ENCODE measurements at regions not wholly inside any gene's neighbourhood (a gene's known extent, or its start where the extent isn't known, plus 50 kb on each side); places are given as distances from the start of the nearest gene placed in this dataset.

DNA sequence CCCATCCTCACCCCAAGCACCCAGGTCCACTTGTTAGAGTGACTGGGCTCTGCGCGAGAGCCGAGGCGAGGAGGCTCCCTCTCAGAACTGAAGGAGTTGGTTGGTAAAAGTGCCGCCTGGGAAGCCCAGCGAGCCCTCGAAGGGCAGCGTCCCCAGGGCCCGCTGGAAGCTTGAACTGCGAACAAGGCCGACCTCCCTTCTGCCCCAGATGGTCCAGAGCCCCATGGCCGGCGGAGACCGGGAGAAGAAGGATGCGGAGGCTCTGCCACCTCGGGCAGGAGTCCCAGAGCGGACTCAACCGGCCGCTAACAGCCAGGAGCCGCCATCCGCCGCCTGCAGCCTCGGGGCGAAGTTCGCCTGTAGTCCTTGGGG, 116.3 kb upstream of the TEX13C start:
- no peak overlapping the region for H3K9ac ChIP-seq (ENCODE audit: low read depth in 1 of 2, low read length in 2 of 2)
- no peaks in the 10 kb centered on the region for H3K27me3 ChIP-seq (ENCODE audit: control insufficient read depth in 4 of 4, insufficient read depth in 4 of 4, low read length in 3 of 4)
- no peak for DNase-seq (ENCODE audit: low spot score)
- TF ChIP-seq RAD21 (IDR thresholded peaks at IDR 0.05) = no peak
- TF ChIP-seq GABPA (IDR thresholded peaks at IDR 0.05 in 1 of 2, conservative IDR thresholded peaks at IDR 0.05 in 1 of 2) = no peak
- TF ChIP-seq EGR1 (IDR thresholded peaks at IDR 0.05; ENCODE audit: low read depth in 2 of 2) = no peak
- TF ChIP-seq, protein P1, sequence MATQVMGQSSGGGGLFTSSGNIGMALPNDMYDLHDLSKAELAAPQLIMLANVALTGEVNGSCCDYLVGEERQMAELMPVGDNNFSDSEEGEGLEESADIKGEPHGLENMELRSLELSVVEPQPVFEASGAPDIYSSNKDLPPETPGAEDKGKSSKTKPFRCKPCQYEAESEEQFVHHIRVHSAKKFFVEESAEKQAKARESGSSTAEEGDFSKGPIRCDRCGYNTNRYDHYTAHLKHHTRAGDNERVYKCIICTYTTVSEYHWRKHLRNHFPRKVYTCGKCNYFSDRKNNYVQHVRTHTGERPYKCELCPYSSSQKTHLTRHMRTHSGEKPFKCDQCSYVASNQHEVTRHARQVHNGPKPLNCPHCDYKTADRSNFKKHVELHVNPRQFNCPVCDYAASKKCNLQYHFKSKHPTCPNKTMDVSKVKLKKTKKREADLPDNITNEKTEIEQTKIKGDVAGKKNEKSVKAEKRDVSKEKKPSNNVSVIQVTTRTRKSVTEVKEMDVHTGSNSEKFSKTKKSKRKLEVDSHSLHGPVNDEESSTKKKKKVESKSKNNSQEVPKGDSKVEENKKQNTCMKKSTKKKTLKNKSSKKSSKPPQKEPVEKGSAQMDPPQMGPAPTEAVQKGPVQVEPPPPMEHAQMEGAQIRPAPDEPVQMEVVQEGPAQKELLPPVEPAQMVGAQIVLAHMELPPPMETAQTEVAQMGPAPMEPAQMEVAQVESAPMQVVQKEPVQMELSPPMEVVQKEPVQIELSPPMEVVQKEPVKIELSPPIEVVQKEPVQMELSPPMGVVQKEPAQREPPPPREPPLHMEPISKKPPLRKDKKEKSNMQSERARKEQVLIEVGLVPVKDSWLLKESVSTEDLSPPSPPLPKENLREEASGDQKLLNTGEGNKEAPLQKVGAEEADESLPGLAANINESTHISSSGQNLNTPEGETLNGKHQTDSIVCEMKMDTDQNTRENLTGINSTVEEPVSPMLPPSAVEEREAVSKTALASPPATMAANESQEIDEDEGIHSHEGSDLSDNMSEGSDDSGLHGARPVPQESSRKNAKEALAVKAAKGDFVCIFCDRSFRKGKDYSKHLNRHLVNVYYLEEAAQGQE (IDR thresholded peaks at IDR 0.05) = no peak
- no peak for TF ChIP-seq FOXA1 (IDR thresholded peaks at IDR 0.05)
- TF ChIP-seq, protein P2, sequence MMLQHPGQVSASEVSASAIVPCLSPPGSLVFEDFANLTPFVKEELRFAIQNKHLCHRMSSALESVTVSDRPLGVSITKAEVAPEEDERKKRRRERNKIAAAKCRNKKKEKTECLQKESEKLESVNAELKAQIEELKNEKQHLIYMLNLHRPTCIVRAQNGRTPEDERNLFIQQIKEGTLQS (IDR thresholded peaks at IDR 0.05) = no peak
- no peak for TF ChIP-seq SP1 (IDR thresholded peaks at IDR 0.05)
- TF ChIP-seq FOXA2 (IDR thresholded peaks at IDR 0.05) = no peak
- no peaks in the 10 kb centered on the region for H3K9me3 ChIP-seq (ENCODE audit: control insufficient read depth in 4 of 4, low read length in 3 of 4)
- no peaks in the 10 kb centered on the region for H3K36me3 ChIP-seq (ENCODE audit: control insufficient read depth in 4 of 4, insufficient read depth in 3 of 4, low read depth in 1 of 4, low read length in 3 of 4)
- 2% methylated on average over 25 of the region's 25 CpGs for WGBS
- peaks cover 3 to 22% (median 12%) of the 10 kb centered on the region in 4 donors for H3K4me1 ChIP-seq (ENCODE audit: control insufficient read depth in 4 of 4, insufficient read depth in 4 of 4, low read length in 3 of 4)
- peak overlapping the region in 1 of 3 donors; percentile 59 for H3K4me3 ChIP-seq (ENCODE audit: low read depth in 1 of 3, low read length in 3 of 3)
- no peak overlapping the region for H3K27ac ChIP-seq (ENCODE audit: low read depth in 1 of 2, low read length in 2 of 2)

DNA sequence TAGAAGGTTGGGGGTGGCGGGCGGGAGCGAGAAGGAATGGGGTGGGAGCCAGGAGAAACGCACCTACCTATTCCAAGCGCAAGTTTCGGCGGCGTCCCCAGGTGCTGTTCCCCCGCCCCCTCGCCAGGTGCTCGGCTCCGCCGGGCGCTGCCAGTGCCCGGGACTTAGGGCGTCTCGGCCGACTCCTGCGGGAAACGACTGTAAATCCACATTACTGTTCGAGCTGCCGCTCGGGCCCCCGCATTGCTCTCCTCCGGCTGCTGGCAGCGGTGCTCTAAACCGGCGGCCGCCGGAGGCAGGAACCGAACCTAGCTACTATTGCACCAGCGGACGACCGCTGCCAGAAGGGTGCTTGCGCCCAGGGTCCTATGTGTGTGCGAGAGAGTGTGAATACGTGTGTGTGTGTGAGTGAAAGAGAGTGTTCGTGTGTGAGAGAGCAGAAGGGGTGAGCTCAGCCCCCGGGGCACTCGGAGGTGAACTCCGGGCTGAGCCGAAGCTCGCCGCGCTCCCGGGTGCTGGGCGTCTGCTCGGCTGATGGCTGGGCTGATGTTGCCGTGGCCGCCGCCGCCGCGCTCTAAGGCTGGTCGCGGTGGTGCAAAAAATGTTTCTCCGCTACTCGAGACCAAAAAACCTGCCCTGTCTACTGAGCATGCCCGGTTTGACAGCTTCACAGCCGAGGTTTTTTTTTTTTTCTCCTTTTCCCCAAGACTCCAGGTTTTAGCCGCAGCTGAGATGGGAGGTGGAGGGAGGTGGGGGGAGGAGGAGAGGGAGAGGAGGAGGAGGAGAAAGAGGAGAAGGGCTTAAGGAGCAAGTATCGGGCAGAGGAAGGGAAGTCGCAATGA, 115.7 kb upstream of the TEX13C start:
- WGBS = 1% methylated on average over 63 of the region's 63 CpGs
- H3K9ac ChIP-seq (ENCODE audit: low read depth in 1 of 2, low read length in 2 of 2) = no peak overlapping the region
- TF ChIP-seq FOXA1 (IDR thresholded peaks at IDR 0.05) (no peak), HNF4A (conservative IDR thresholded peaks at IDR 0.05) (no peak), YY1 (IDR thresholded peaks at IDR 0.05) (no peak), JUND (IDR thresholded peaks at IDR 0.05) (no peak), SP1 (IDR thresholded peaks at IDR 0.05) (no peak), GABPA (IDR thresholded peaks at IDR 0.05 in 1 of 2, conservative IDR thresholded peaks at IDR 0.05 in 1 of 2) (no peak), RXRA (IDR thresholded peaks at IDR 0.05) (no peak), EGR1 (IDR thresholded peaks at IDR 0.05; ENCODE audit: low read depth in 2 of 2) (no peak), HNF4G (IDR thresholded peaks at IDR 0.05) (no peak), TAF1 (conservative IDR thresholded peaks at IDR 0.05) (no peak), NR2F2 (IDR thresholded peaks at IDR 0.05) (no peak), RAD21 (IDR thresholded peaks at IDR 0.05) (no peak), FOXA2 (IDR thresholded peaks at IDR 0.05) (no peak)
- TF ChIP-seq, protein P1 (IDR thresholded peaks at IDR 0.05) = no peak
- TF ChIP-seq, protein P3, sequence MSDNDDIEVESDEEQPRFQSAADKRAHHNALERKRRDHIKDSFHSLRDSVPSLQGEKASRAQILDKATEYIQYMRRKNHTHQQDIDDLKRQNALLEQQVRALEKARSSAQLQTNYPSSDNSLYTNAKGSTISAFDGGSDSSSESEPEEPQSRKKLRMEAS (IDR thresholded peaks at IDR 0.05) = no peak
- TF ChIP-seq, protein P2 (IDR thresholded peaks at IDR 0.05) = no peak
- TF ChIP-seq, protein P4, sequence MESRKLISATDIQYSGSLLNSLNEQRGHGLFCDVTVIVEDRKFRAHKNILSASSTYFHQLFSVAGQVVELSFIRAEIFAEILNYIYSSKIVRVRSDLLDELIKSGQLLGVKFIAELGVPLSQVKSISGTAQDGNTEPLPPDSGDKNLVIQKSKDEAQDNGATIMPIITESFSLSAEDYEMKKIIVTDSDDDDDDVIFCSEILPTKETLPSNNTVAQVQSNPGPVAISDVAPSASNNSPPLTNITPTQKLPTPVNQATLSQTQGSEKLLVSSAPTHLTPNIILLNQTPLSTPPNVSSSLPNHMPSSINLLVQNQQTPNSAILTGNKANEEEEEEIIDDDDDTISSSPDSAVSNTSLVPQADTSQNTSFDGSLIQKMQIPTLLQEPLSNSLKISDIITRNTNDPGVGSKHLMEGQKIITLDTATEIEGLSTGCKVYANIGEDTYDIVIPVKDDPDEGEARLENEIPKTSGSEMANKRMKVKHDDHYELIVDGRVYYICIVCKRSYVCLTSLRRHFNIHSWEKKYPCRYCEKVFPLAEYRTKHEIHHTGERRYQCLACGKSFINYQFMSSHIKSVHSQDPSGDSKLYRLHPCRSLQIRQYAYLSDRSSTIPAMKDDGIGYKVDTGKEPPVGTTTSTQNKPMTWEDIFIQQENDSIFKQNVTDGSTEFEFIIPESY (IDR thresholded peaks at IDR 0.05) = no peak
- no peaks in the 10 kb centered on the region for H3K27me3 ChIP-seq (ENCODE audit: control insufficient read depth in 4 of 4, insufficient read depth in 4 of 4, low read length in 3 of 4)
- no peaks in the 10 kb centered on the region for H3K9me3 ChIP-seq (ENCODE audit: control insufficient read depth in 4 of 4, low read length in 3 of 4)
- H3K27ac ChIP-seq (ENCODE audit: low read depth in 1 of 2, low read length in 2 of 2) = no peak overlapping the region
- no peak for DNase-seq (ENCODE audit: low spot score)
- H3K4me3 ChIP-seq (ENCODE audit: low read depth in 1 of 3, low read length in 3 of 3) = peak overlapping the region in 2 of 3 donors; percentile 51 to 59
- H3K36me3 ChIP-seq (ENCODE audit: control insufficient read depth in 4 of 4, insufficient read depth in 3 of 4, low read depth in 1 of 4, low read length in 3 of 4) = no peaks in the 10 kb centered on the region
- H3K4me1 ChIP-seq (ENCODE audit: control insufficient read depth in 4 of 4, insufficient read depth in 4 of 4, low read length in 3 of 4) = peaks cover 3 to 22% (median 12%) of the 10 kb centered on the region in 4 donors

Measured in liver (tissue), 7 donors.